Heart right ventricle (tissue), 16 donors: ENCODE measurements at regions not wholly inside any gene's neighbourhood (a gene's known extent, or its start where the extent isn't known, plus 50 kb on each side); places are given as distances from the start of the nearest gene placed in this dataset.

ENCODE experiments used
- ATAC-seq, 8 donors: fragments of 200-7000 bp; cut with Tn5 transposase; one replicate each; pipeline ENCODE4 v1.9.1; 2020; ENCODE audit warnings: mild to moderate bottlenecking in 8 of 8, moderate library complexity in 8 of 8, moderate number of reproducible peaks in 1 of 8
- DNase-seq, 2 donors: peaks; one replicate each; pipeline ENCODE4 v3.0.0-alpha.2; 2020
- H3K27ac ChIP-seq, 10 donors: fragments of 200-600 bp; sonication (generic) in 2 of 10; one replicate each; pipeline versions ENCODE4 v1.5.0 to v1.8.0; 2020 to 2022; ENCODE audit warnings: mild to moderate bottlenecking in 3 of 10
- H3K27me3 ChIP-seq, 7 donors: fragments of 200-600 bp; one replicate each; pipeline ENCODE4 v1.8.0; 2021 to 2022; ENCODE audit warnings: mild to moderate bottlenecking in 2 of 7
- H3K36me3 ChIP-seq, 9 donors: fragments of 200-600 bp; sonication (generic) in 1 of 9; one replicate each; pipeline versions ENCODE4 v1.5.0 to v1.8.0; 2020 to 2022; ENCODE audit warnings: mild to moderate bottlenecking in 2 of 9
- H3K4me1 ChIP-seq, 9 donors: fragments of 200-600 bp; sonication (generic) in 1 of 9; one replicate each; pipeline versions ENCODE4 v1.5.0 to v1.8.0; 2020 to 2022; ENCODE audit warnings: mild to moderate bottlenecking in 4 of 9
- H3K4me3 ChIP-seq, 10 donors: fragments of 200-600 bp; sonication (generic) in 2 of 10; one replicate each; pipeline versions ENCODE4 v1.5.0 to v1.8.0; 2020 to 2022; ENCODE audit warnings: mild to moderate bottlenecking in 7 of 10, moderate library complexity in 2 of 10
- H3K9me3 ChIP-seq, 11 donors: fragments of 200-600 bp in 10 of 11; sonication (generic) in 2 of 11; one replicate each; pipeline versions ENCODE4 v1.5.0 to v1.8.0; 2013 to 2022; ENCODE audit warnings: mild to moderate bottlenecking in 2 of 11, control low read depth in 1 of 11, moderate library complexity in 1 of 11
- WGBS, 2 donors: extraction: QIAGEN DNeasy Blood & Tissue Kit; methylation state at CpG; one replicate each; pipeline ENCODE4 v1.1.7; 2013; ENCODE audit warnings: inconsistent platforms in 1 of 2; 5-methylcytosine and 5-hydroxymethylcytosine counted together
- intact Hi-C, 10 donors: fragments of 100-400 bp; cut with DNase I; formaldehyde crosslinking; loops; one replicate each; pipeline versions ENCODE4 v1.11.1 to v1.14.2; 2022
- TF ChIP-seq, protein P1 (sequence below), 9 donors: fragments of 200-600 bp; sonication (generic) in 2 of 9; IDR thresholded peaks; one replicate each; pipeline versions ENCODE4 v1.5.0 to v1.8.0; 2021 to 2022; ENCODE audit warnings: antibody characterized with exemption in 9 of 9, mild to moderate bottlenecking in 5 of 9, moderate library complexity in 1 of 9
- donor health status: Arrhythmogenic right ventricular cardiomyopathy.
- donor health status: ischemic (EF 13 %, LVEDD 7.1; RV severe dilation, severe dysfunction).
- donor health status: healthy with polysubstance abuse.
- donor health status: DM: no; HTN: yes; CAD: no.
- donor health status: DM: no; HTN: no; CAD: no.
- donor health status: ischemic (EF 25% LVEDD 6.9; RV normal size, moderate dysfunction).
- donor health status: ischemic (EF 25% LVEDD 5.7; RV mildly dilated, moderate dysfunction).
- donor health status: healthy.
- donor health status: DM: yes; HTN: yes; CAD: no.
- donor health status: Ischemic cardiomyopathy.
- donor health status: ischemic (EF 35%, LVEDD 5.7; RV mildly dilated, moderate dysfunction).
- donor health status: nonischemic (EF 11% LVEDD 7.7; RV severe dilation, severe dysfunction).
- donor health status: DM: yes; HTN: yes; CAD: no.
- donor health status: PGD.
- donor health status: ischemic (EF 29% LVEDD 5.4; RV normal size, mild dysfunction).
- donor health status: nonischemic (EF 23%, LVEDD 6.1; RV moderate dilation, normal function).

DNA sequence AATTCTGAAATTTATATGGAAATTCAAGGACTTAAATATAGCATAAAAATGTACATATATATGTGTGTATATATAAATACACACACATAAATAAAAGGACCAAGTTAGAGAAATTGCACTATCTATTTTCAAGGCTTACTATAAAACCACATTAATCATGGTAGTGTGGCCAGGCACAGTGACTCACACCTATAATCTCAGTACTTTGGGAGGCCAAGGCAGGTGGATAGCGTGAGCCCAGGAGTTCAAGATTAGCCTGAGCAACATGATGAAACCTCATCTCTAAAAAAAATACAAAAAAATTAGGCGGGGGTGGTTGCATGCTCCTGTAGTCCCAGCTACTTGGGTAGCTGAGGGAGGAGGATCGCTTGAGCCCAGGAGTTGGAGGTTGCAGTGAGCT, 171.4 kb upstream of the GORAB start:
- Histone ChIP-seq H3K4me1 (no peaks in the 10 kb centered on the region), H3K4me3 (no peak overlapping the region), H3K36me3 (no peaks in the 10 kb centered on the region), H3K9me3 (peaks cover 0 to 42% (median 6%) of the 10 kb centered on the region in 11 donors), H3K27me3 (no peaks in the 10 kb centered on the region), H3K27ac (no peak overlapping the region)
- ATAC-seq, result no peak
- 77 to 84% methylated on average over 3 of the region's 3 CpGs for WGBS, 2 donors
- intact Hi-C loops, result no loop called here
- TF ChIP-seq, protein P1, sequence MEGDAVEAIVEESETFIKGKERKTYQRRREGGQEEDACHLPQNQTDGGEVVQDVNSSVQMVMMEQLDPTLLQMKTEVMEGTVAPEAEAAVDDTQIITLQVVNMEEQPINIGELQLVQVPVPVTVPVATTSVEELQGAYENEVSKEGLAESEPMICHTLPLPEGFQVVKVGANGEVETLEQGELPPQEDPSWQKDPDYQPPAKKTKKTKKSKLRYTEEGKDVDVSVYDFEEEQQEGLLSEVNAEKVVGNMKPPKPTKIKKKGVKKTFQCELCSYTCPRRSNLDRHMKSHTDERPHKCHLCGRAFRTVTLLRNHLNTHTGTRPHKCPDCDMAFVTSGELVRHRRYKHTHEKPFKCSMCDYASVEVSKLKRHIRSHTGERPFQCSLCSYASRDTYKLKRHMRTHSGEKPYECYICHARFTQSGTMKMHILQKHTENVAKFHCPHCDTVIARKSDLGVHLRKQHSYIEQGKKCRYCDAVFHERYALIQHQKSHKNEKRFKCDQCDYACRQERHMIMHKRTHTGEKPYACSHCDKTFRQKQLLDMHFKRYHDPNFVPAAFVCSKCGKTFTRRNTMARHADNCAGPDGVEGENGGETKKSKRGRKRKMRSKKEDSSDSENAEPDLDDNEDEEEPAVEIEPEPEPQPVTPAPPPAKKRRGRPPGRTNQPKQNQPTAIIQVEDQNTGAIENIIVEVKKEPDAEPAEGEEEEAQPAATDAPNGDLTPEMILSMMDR (IDR thresholded peaks at IDR 0.05), result no peak
- no peak for DNase-seq

DNA sequence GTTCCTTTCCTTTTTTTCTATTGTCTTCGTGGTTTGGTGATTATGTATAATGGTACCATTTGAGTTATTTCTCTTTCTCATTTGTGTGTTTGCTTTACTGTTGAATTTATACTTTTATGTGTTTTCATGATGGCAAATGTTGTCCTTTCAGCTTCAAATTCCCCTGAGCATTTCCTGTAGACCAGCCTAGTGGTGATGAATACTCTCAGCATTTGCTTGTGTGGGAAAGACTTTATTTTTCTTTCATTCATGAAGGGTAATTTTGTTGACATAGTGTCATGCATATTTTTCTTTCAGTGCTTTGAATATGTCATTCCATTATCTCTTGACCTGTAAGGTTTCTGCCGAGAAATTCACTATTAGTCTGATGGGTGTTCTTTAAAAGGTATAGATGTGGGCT, 166.6 kb upstream of the GORAB start:
- ATAC-seq (no peak), DNase-seq (no peak)
- Histone ChIP-seq H3K9me3 (peaks cover 0 to 40% (median 3%) of the 10 kb centered on the region in 11 donors), H3K4me1 (no peaks in the 10 kb centered on the region), H3K36me3 (no peaks in the 10 kb centered on the region), H3K4me3 (no peak overlapping the region), H3K27ac (no peak overlapping the region), H3K27me3 (no peaks in the 10 kb centered on the region)
- 59 to 88% methylated on average over 2 of the region's 2 CpGs for WGBS, 2 donors
- intact Hi-C loops, result loop anchor here in 1 of 10 donors (5.0 kb wide), 1 partner anchor 1072 kb away; no protein-coding TSS in a partner anchor
- TF ChIP-seq, protein P1 (IDR thresholded peaks at IDR 0.05), result no peak

- WGBS, 2 donors, result 91 to 97% methylated on average over 2 of the region's 2 CpGs
- H3K9me3 ChIP-seq, result peaks cover 0 to 41% (median 3%) of the 10 kb centered on the region in 11 donors
- no peaks in the 10 kb centered on the region for H3K27me3 ChIP-seq
- no peaks in the 10 kb centered on the region for H3K36me3 ChIP-seq
- no peak overlapping the region for H3K4me3 ChIP-seq
- H3K4me1 ChIP-seq, result no peaks in the 10 kb centered on the region
- H3K27ac ChIP-seq, result no peak overlapping the region
- ATAC-seq (no peak), DNase-seq (no peak)
- TF ChIP-seq, protein P1 (IDR thresholded peaks at IDR 0.05), result no peak
- intact Hi-C loops, result loop anchor here in 1 of 10 donors (5.0 kb wide), 1 partner anchor 1070 kb away; no protein-coding TSS in a partner anchor
Observed at GRCh38 chr1:170366980-170367379, 165.0 kb upstream of the GORAB start.

GRCh38 chr1:170367615-170368014, 164.4 kb upstream of the GORAB start:
- intact Hi-C loops, result loop anchor here in 1 of 10 donors (5.0 kb wide), 1 partner anchor 1070 kb away; no protein-coding TSS in a partner anchor
- H3K9me3 ChIP-seq, result peaks cover 0 to 41% (median 3%) of the 10 kb centered on the region in 11 donors
- no peaks in the 10 kb centered on the region for H3K36me3 ChIP-seq
- no peaks in the 10 kb centered on the region for H3K4me1 ChIP-seq
- no peak for DNase-seq
- no peaks in the 10 kb centered on the region for H3K27me3 ChIP-seq
- H3K4me3 ChIP-seq, result no peak overlapping the region
- 89% methylated on average over 3 of the region's 3 CpGs for WGBS, 2 donors
- TF ChIP-seq, protein P1 (IDR thresholded peaks at IDR 0.05), result no peak
- ATAC-seq, result no peak
- no peak overlapping the region for H3K27ac ChIP-seq
